Mesendoderm (in vitro differentiated cells): ENCODE measurements at regions not wholly inside any gene's neighbourhood (a gene's known extent, or its start where the extent isn't known, plus 50 kb on each side); places are given as distances from the start of the nearest gene placed in this dataset.
A peak's percentile ranks its signal among the peaks of the same experiment; 100 is the strongest.

Experiments used
- DNase-seq: peaks from one replicate; pipeline ENCODE4 v3.0.0; 2013
- H2AK5ac ChIP-seq: 2 replicates; pipeline ENCODE4 v1.6.1; 2013; ENCODE audit warnings: low read length, inconsistent platforms
- H2BK120ac ChIP-seq: 2 replicates; pipeline ENCODE4 v1.6.1; 2013; ENCODE audit warnings: low read depth, mild to moderate bottlenecking, low read length, moderate library complexity, mixed read lengths
- H2BK15ac ChIP-seq: replicated peaks from 2 replicates; pipeline ENCODE4 v1.6.1; 2013; ENCODE audit warnings: low read depth, mild to moderate bottlenecking, moderate library complexity
- H2BK5ac ChIP-seq: 2 replicates; pipeline ENCODE4 v1.6.1; 2013; ENCODE audit warnings: low read length, inconsistent platforms
- H3K18ac ChIP-seq: 2 replicates; pipeline ENCODE4 v1.6.1; 2013; ENCODE audit warnings: mild to moderate bottlenecking, low read length, mixed read lengths
- H3K23ac ChIP-seq: one replicate; pipeline ENCODE4 v1.6.1; 2013; ENCODE audit warnings: low read length
- H3K27ac ChIP-seq: 2 replicates; pipeline ENCODE4 v1.5.1; 2013; ENCODE audit warnings: low read depth, mild to moderate bottlenecking, inconsistent platforms, low read length, moderate library complexity
- H3K27me3 ChIP-seq: 2 replicates; pipeline ENCODE4 v1.6.1; 2013; ENCODE audit warnings: low read length, control low read depth, mild to moderate bottlenecking, inconsistent platforms; ENCODE audit not compliant: insufficient read depth, poor library complexity
- H3K36me3 ChIP-seq: 2 replicates; pipeline ENCODE4 v1.6.1; 2013; ENCODE audit warnings: low read length, inconsistent platforms; ENCODE audit not compliant: control insufficient read depth, insufficient read depth
- H3K4ac ChIP-seq: one replicate; pipeline ENCODE4 v1.6.1; 2013; ENCODE audit warnings: low read depth, mild to moderate bottlenecking, low read length, moderate library complexity
- H3K4me1 ChIP-seq: 2 replicates; pipeline ENCODE4 v1.6.1; 2013; ENCODE audit warnings: low read depth, low read length, inconsistent platforms; ENCODE audit not compliant: control insufficient read depth
- H3K4me2 ChIP-seq: 2 replicates; pipeline ENCODE4 v1.6.1; 2013; ENCODE audit warnings: low read length
- H3K4me3 ChIP-seq: 2 replicates; pipeline ENCODE4 v1.5.1; 2013; ENCODE audit warnings: mild to moderate bottlenecking, low read length
- H3K56ac ChIP-seq: one replicate; pipeline ENCODE4 v1.6.1; 2013; ENCODE audit warnings: low read length
- H3K79me1 ChIP-seq: 2 replicates; pipeline ENCODE4 v1.6.1; 2013; ENCODE audit warnings: low read length, inconsistent platforms
- H3K79me2 ChIP-seq: 2 replicates; pipeline ENCODE4 v1.6.1; 2013; ENCODE audit warnings: mild to moderate bottlenecking, low read length; ENCODE audit not compliant: control insufficient read depth, insufficient read depth
- H3K9ac ChIP-seq: 2 replicates; pipeline ENCODE4 v1.6.1; 2013; ENCODE audit warnings: low read length, inconsistent platforms
- H4K5ac ChIP-seq: one replicate; pipeline ENCODE4 v1.6.1; 2013; ENCODE audit warnings: low read length
- H4K8ac ChIP-seq: one replicate; pipeline ENCODE4 v1.6.1; 2013; ENCODE audit warnings: low read depth, mild to moderate bottlenecking, control low read depth, low read length, moderate library complexity
- WGBS: extraction: QIAGEN DNeasy Blood & Tissue Kit; methylation state at CpG from one replicate; pipeline ENCODE4 v1.1.7; 2013; ENCODE audit warnings: low lambda C conversion rate, missing lambda C conversion rate; ENCODE audit not compliant: insufficient coverage; ENCODE audit errors: extremely low coverage; 5-methylcytosine and 5-hydroxymethylcytosine counted together

GRCh38 chr5:164481270-164481669 is 975.9 kb downstream of the MAT2B start:
- Histone ChIP-seq H4K5ac (no peak overlapping the region), H4K8ac (no peak overlapping the region), H3K9ac (no peak overlapping the region), H3K23ac (no peak overlapping the region), H3K4me3 (no peak overlapping the region), H2BK120ac (no peak overlapping the region), H3K27me3 (no peaks in the 10 kb centered on the region), H3K79me1 (no peaks in the 10 kb centered on the region), H2BK15ac (no peak overlapping the region), H3K18ac (no peak overlapping the region), H2AK5ac (no peak overlapping the region), H3K56ac (no peak overlapping the region), H3K79me2 (no peaks in the 10 kb centered on the region), H3K4me1 (no peaks in the 10 kb centered on the region), H3K4me2 (no peak overlapping the region), H2BK5ac (no peak overlapping the region), H3K36me3 (no peaks in the 10 kb centered on the region), H3K27ac (no peak overlapping the region), H3K4ac (no peak overlapping the region)
- no peak for DNase-seq
- WGBS, result no CpG with 5 or more reads among the region's 3 CpGs

- DNase-seq, result no peak
- no CpG with 5 or more reads among the region's 2 CpGs for WGBS
- Histone ChIP-seq H3K27ac (no peak overlapping the region), H4K5ac (no peak overlapping the region), H3K79me2 (no peaks in the 10 kb centered on the region), H2BK120ac (no peak overlapping the region), H4K8ac (no peak overlapping the region), H2AK5ac (no peak overlapping the region), H3K4me2 (no peak overlapping the region), H3K27me3 (no peaks in the 10 kb centered on the region), H3K9ac (no peak overlapping the region), H3K56ac (no peak overlapping the region), H3K79me1 (no peaks in the 10 kb centered on the region), H3K23ac (no peak overlapping the region), H3K18ac (no peak overlapping the region), H3K4ac (peak overlapping the region; percentile 36), H3K4me1 (no peaks in the 10 kb centered on the region), H3K4me3 (no peak overlapping the region), H2BK15ac (no peak overlapping the region), H3K36me3 (no peaks in the 10 kb centered on the region), H2BK5ac (no peak overlapping the region)
Measured at GRCh38 chr5:164482351-164482750, 976.9 kb downstream of the MAT2B start.

- no peak overlapping the region for H3K18ac ChIP-seq
- H2BK120ac ChIP-seq, result no peak overlapping the region
- H3K23ac ChIP-seq, result no peak overlapping the region
- no peaks in the 10 kb centered on the region for H3K36me3 ChIP-seq
- no peak overlapping the region for H2AK5ac ChIP-seq
- WGBS, result no CpG with 5 or more reads among the region's 1 CpG
- no peak overlapping the region for H3K56ac ChIP-seq
- H4K5ac ChIP-seq, result no peak overlapping the region
- no peaks in the 10 kb centered on the region for H3K27me3 ChIP-seq
- no peak overlapping the region for H3K4me3 ChIP-seq
- no peak overlapping the region for H3K9ac ChIP-seq
- H3K79me1 ChIP-seq, result no peaks in the 10 kb centered on the region
- no peaks in the 10 kb centered on the region for H3K4me1 ChIP-seq
- H3K4ac ChIP-seq, result no peak overlapping the region
- no peak for DNase-seq
- H3K4me2 ChIP-seq, result no peak overlapping the region
- no peaks in the 10 kb centered on the region for H3K79me2 ChIP-seq
- H2BK15ac ChIP-seq, result no peak overlapping the region
- no peak overlapping the region for H2BK5ac ChIP-seq
- no peak overlapping the region for H3K27ac ChIP-seq
- no peak overlapping the region for H4K8ac ChIP-seq
Measured at GRCh38 chr5:164484948-164485347, 979.5 kb downstream of the MAT2B start.

- H3K4me1 ChIP-seq, result no peaks in the 10 kb centered on the region
- no peak overlapping the region for H3K56ac ChIP-seq
- H3K36me3 ChIP-seq, result no peaks in the 10 kb centered on the region
- no peak overlapping the region for H3K4ac ChIP-seq
- no peak overlapping the region for H3K18ac ChIP-seq
- no peak overlapping the region for H2AK5ac ChIP-seq
- H3K79me2 ChIP-seq, result no peaks in the 10 kb centered on the region
- no peak overlapping the region for H3K4me2 ChIP-seq
- H3K27me3 ChIP-seq, result no peaks in the 10 kb centered on the region
- H3K27ac ChIP-seq, result no peak overlapping the region
- DNase-seq, result no peak
- H3K79me1 ChIP-seq, result no peaks in the 10 kb centered on the region
- H4K5ac ChIP-seq, result no peak overlapping the region
- no peak overlapping the region for H2BK5ac ChIP-seq
- no peak overlapping the region for H3K4me3 ChIP-seq
- no peak overlapping the region for H4K8ac ChIP-seq
- H3K9ac ChIP-seq, result no peak overlapping the region
- H2BK120ac ChIP-seq, result no peak overlapping the region
- no peak overlapping the region for H3K23ac ChIP-seq
- WGBS, result no CpG with 5 or more reads among the region's 2 CpGs
- no peak overlapping the region for H2BK15ac ChIP-seq
Measured at GRCh38 chr5:164487939-164488338, 982.5 kb downstream of the MAT2B start.

- H2BK120ac ChIP-seq, result no peak overlapping the region
- WGBS, result no CpG with 5 or more reads among the region's 7 CpGs
- H3K36me3 ChIP-seq, result no peaks in the 10 kb centered on the region
- H3K4me3 ChIP-seq, result no peak overlapping the region
- no peak overlapping the region for H2BK15ac ChIP-seq
- H3K9ac ChIP-seq, result no peak overlapping the region
- H3K27ac ChIP-seq, result no peak overlapping the region
- no peak overlapping the region for H2BK5ac ChIP-seq
- H3K79me1 ChIP-seq, result no peaks in the 10 kb centered on the region
- H3K56ac ChIP-seq, result no peak overlapping the region
- H3K23ac ChIP-seq, result no peak overlapping the region
- no peak overlapping the region for H2AK5ac ChIP-seq
- DNase-seq, result no peak
- no peak overlapping the region for H4K5ac ChIP-seq
- no peaks in the 10 kb centered on the region for H3K79me2 ChIP-seq
- no peak overlapping the region for H4K8ac ChIP-seq
- H3K18ac ChIP-seq, result no peak overlapping the region
- H3K4me1 ChIP-seq, result no peaks in the 10 kb centered on the region
- H3K4me2 ChIP-seq, result no peak overlapping the region
- no peaks in the 10 kb centered on the region for H3K27me3 ChIP-seq
- no peak overlapping the region for H3K4ac ChIP-seq
Measured at GRCh38 chr5:164497311-164498064, 992.1 kb downstream of the MAT2B start.

GRCh38 chr5:164498438-164498837 is 993.0 kb downstream of the MAT2B start:
- no peaks in the 10 kb centered on the region for H3K79me2 ChIP-seq
- no peak overlapping the region for H4K5ac ChIP-seq
- H3K79me1 ChIP-seq, result no peaks in the 10 kb centered on the region
- no peaks in the 10 kb centered on the region for H3K36me3 ChIP-seq
- no peak overlapping the region for H3K18ac ChIP-seq
- H3K27me3 ChIP-seq, result no peaks in the 10 kb centered on the region
- DNase-seq, result peak; percentile 57
- no peak overlapping the region for H3K56ac ChIP-seq
- H3K4me3 ChIP-seq, result no peak overlapping the region
- no peak overlapping the region for H2AK5ac ChIP-seq
- H2BK5ac ChIP-seq, result no peak overlapping the region
- no peak overlapping the region for H2BK120ac ChIP-seq
- no peak overlapping the region for H3K27ac ChIP-seq
- H3K9ac ChIP-seq, result no peak overlapping the region
- H4K8ac ChIP-seq, result no peak overlapping the region
- H3K4ac ChIP-seq, result no peak overlapping the region
- no peak overlapping the region for H3K23ac ChIP-seq
- no peak overlapping the region for H3K4me2 ChIP-seq
- H3K4me1 ChIP-seq, result no peaks in the 10 kb centered on the region
- H2BK15ac ChIP-seq, result no peak overlapping the region
